CD4-positive, alpha-beta T cell treated with Interleukin-1 beta for 1 hour (primary cell): ENCODE measurements at regions not wholly inside any gene's neighbourhood (a gene's known extent, or its start where the extent isn't known, plus 50 kb on each side); places are given as distances from the start of the nearest gene placed in this dataset.
"Not testable (repeated sequence)": the region's sequence is repeated elsewhere in the genome, so short reads cannot be mapped to it uniquely, and the experiment has no call there.

Source experiments
- DNase-seq, 2 donors: peaks; one replicate each; pipeline ENCODE4 v3.0.0-alpha.2; 2020 to 2022

DNA sequence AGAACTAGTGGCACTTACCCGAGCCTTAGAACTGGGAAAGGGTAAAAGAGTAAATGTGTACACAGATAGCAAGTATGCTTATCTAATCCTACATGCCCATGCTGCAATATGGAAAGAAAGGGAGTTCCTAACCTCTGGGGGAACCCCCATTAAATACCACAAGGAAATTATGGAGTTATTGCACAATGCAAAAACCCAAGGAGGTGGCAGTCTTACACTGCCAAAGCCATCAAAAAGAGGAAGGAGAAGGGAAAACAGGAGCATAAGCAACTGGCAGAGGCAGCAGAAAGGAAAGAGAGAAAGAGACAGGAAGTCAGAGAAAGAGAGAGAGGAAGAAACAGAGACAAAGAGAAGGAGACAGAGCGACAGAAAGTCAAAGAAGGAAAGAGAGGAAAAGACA, 876.9 kb downstream of the XPNPEP1 start:
- DNase-seq = not testable (repeated sequence)

DNA sequence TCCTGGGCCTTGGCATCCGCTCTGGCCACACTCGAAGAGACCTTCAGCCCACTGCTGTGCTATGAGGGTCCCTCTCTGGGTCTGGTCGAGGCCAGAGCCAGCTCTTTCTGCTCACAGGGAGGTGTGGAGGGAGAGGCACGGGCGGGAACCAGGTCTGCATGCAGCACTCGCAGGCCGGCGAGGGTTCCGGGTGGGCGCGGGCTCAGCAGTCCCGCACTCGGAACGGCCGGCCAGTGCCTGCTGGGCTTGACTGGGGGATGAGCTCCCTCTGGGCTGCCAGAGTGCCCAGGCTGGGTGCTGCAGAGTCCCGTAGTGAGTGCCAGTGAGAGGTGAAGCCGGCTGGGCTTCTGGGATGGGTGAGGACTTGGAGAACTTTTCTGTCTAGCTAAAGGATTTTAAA, 882.7 kb downstream of the XPNPEP1 start:
- DNase-seq = no peak

DNA sequence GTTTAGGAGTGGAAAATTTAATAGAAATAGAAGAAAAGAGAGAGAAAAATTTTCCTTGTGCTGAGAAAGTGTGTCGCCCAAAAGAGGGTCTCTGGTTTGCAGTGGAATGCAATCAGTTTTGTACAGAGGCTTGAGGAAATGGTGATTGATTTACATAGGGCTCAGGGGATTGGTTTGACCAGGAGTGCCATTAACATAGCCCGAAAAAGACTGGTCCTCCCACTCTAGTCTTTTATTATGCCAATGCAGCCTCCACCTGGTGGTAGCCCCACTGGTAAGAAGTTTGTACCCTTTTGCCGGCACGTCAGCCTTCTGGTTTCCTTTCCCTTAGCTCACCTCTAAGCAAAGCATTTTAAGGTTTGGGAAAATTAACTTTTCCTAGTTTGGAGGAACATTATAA, 885.3 kb downstream of the XPNPEP1 start:
- no peak for DNase-seq

DNA sequence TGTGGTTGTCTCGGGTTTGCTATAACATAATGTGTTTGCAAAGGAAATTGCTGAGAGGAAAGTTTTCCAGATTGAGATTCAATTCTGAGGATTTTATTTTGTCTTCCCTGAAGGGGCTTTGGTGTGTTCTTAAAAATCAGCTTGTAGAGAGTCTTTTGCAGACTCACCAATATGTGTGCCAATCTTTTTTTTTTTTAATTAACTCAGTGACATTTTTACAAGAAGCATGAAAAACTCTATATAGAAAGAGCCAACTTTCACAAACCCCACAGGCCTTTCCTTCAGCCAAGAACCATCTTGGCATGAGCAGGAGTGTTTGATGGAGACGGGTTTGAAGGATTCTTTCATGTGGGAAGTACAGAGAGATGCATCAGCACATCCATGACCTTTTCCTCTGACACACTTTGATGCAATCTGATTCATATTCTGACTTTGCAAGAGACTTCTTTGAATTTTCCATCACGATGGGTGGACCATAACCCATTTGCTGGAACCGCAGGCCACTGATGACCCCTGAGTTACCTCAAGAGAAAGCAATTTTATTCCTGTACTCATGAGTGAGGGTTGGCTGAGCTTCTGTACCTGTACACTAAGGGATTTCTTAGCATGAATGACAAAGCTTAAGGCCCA, 892.6 kb downstream of the XPNPEP1 start:
- DNase-seq = no peak

DNA sequence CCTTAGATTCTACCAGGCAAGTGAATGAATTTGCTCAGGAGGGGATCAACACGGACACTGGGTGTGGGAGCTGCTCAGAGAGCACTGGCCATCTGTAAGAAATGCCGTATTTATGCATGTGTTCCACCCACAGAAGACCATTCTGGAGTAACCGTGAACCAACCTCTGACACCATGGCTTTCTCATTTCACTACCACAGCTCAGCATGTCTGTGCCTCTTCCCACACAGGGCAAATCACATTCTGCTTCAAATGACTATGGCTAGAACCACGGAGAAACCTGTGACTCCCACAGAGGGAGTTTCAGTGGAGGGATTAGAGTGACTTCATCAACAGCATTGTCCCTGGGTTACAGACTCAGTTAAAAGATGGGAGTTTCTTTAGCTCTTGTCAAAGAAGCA, 893.4 kb downstream of the XPNPEP1 start:
- no peak for DNase-seq

DNA sequence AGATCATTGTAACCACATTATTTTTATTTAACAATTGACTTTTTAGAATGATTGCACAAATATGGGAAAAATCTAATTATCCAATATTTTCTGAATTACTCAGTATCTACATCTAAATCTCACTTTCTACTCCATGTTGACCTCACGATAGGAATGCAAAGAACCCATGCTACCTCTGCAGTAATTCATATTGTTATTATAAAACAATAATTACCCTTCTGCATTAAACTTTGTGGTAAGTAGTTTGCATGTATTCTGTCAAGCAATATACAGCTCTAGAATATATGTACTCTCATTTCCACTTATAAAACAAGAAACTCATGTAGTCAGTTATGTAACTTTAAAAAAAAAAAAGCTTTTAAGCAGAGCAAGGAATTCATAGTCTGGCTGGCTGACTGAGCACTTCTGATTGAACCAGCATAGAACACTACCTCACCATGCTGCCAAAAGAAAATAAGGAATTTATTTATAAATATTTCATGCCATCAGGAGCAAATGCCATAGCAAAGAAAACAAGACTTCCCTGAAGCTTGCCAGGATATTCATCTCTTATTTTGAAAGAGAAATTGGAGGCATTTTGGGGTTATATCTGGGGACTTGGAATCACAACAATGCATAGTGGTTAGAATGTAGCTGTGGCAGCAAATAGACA, 895.7 kb downstream of the XPNPEP1 start:
- no peak for DNase-seq

DNA sequence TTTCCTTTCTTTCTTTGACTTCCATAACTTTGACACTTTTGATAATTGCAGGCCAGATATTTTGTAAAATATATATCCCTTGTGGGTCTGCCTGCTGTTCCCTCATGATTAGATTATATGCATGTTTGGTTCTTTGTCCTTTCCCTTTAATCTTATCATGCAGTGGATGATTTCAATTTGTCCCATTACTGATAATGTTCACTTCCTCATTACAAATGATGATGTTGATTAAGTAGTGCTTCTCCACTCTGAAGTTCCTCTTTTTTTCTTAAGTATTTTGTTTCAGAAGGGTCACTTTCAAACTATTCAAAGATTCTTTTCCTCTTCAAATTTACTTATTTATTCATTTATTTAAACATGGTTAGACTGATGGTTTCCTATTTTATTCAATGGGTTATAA, 898.1 kb downstream of the XPNPEP1 start:
- no peak for DNase-seq

DNA sequence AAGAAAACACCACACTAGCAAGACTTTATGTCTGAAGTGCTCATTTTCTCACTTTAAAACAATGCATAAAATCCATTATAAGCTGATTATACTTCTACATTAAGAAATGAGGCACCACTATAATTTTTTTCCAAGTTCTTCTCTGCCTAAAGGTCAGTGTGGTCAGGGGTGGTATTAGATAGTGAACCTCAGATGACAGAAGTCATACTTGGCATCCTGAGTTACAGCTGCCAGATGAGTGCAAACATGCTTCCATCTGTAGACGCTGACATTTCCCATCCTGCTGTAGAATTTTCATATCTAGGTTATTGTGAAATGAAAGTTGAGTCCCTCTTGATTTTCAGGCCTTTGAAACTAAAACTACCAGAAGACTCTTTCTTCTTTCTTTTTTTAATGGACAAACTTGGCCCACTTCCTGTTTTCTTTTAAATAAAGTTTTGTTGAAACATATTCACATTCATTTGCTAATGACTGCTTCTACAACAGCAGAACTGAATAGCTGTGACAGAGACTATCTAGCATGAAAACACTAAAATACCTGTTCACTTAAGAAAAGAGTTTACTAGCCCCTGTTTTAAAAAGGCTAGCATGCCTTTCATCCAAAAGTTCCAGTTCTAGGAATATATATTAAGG, 900.8 kb downstream of the XPNPEP1 start:
- no peak for DNase-seq

DNA sequence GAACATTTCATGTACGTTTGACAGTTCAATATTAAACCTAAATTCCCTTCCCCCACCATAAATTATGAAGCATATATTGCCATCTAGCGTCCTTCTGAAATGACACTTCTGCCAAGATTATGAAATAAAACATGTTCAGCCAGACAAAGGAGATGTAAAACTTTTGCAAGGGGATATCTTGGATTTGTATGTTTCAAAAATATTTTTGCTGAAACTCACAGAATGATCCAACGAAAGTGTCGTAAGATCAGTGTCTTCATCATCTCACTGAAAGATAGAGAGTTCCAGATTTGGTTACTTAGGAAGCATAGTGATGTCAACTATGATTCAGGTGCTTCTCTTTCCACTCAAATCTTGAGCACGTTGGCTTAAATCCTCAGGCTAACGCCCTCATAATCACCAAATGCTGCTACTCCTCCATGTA, 904.3 kb downstream of the XPNPEP1 start:
- DNase-seq = no peak

DNA sequence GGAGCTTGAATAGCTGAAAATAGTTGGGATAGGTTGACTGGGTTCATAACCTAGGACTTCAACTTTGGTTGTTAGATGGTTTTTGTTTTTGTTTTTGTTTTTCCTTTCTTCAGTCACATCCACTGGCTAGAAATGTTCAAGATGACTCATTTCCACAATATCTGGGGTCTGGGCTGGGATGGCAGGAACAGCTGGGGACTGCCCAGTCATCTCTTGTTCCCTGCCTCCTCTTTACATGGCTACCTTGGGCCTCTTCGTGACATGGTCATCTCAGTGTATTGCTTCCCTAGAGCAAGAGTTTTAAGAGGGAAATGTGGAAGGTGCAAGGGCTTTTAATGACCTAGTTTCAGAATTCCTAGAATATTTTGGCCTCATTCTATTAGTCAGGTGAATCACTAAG, 915.8 kb downstream of the XPNPEP1 start:
- no peak for DNase-seq

DNA sequence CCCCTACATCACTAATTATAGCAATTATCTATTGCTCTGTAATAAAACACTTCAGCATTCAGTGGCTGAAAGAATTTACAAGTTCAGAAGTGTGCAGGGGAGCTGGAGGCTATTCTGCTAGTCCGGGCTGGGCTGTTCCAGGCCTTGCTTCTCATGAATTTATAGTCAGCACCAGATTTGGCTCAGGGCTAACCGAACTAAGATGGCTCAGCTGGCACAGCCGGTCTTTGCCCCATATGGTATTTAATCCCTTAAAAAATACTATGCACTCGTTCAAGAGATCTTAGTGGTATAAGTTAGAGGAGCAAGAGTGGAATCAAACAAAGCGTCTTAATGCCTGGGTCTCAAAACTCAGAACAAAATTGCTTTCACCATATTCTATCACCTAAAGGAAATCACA, 932.9 kb downstream of the XPNPEP1 start:
- no peak for DNase-seq

DNA sequence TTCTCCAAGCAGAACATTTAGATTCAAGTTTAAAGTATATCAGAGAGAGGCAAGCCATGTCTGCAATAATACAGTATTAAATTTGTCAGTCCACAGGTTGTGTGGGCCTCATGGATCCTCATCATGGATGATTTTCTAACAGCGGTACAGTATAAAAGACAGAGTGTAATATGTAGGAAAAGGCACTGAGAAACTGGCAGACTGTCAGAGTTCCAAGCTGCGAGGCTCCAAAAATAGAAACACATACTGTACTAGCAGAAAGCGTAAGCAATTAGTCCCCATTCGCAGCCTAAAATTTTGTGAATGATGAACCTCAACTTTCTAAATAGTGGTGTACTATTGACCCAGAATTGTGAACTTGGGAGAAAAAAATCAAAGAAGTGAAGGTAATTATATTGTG, 933.3 kb downstream of the XPNPEP1 start:
- DNase-seq = no peak

DNA sequence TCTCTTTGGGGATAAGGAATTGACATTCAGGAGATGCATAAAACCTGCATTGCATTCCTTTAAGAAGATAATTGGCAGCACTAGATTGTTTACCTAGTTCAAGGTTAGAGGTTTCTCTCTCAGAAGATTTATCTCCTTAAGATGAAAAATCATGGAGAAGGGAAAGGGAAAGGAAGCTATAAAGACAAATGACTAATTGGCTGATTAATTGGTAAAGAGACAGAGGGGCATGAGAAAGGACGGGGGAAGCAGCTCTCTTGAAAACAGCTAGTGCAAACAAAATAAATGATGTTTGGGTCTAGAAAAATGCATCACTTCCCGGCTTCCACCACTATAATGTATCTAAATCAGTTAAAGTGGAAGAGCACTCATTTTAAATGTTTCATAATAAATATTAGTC, 941.2 kb downstream of the XPNPEP1 start:
- no peak for DNase-seq

DNA sequence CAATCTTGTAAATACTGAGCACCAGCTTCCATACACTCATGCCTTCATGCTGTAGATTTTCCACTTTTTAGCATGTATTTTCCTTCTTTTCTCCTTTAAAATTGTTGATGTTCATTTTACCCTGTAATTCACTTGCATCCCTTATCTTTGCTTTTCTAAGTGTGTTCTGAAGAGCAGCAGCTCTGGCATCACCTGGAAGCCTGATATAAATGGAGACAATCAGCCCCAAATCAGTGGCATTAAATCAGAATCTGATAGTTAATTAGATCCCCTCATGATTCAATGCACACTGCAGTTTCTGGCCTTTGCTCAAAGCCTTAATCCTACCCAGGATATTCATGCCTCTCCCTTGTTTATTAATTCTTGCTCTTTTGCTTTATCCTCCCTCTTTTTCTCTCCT, 942.4 kb downstream of the XPNPEP1 start:
- no peak for DNase-seq

DNA sequence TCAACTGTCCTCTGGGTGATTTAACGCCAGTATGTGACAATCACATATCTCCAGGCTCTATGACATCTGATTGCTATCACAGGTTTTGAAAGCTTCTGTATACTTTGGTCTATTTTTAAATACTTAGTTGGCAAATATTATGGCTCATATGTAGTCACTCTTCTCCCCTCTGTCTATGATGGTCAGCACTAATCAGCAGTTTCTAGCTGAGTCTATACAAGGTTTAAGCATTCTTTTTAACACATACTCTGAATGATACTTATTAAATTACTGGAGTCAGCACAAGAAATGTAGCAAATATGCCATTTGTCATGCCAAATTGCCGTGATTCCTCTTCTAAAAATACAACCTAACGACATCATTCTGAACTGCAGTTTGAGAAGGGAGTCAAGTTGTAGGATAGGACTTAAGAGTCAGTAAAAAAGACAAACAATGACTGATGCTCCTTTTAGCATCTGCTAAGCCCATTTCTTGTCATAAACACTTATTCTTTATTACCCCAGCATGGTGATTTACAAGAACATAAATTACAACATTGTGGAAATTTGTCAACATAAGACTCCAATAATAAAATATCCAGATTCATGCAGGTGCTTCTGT, 947.8 kb downstream of the XPNPEP1 start:
- no peak for DNase-seq

DNA sequence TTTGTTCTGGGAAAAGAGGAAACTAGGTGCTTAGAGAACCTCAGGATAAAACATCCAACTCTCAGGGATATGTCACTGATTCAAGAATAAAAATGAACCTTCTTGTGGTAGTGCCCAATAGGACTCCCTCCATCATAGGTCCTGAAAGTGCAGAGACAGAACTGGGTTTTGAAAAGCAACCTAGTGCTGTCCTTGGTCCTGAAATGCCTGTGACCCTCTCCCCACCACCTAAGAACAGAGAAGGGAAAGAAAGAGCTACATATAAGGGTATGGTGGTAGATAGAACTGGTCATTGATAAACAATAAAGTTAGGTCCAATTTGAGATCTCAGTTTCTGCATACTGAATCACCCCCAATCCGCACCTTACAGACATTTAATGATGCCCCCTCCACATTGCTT, 953.3 kb downstream of the XPNPEP1 start:
- no peak for DNase-seq

DNA sequence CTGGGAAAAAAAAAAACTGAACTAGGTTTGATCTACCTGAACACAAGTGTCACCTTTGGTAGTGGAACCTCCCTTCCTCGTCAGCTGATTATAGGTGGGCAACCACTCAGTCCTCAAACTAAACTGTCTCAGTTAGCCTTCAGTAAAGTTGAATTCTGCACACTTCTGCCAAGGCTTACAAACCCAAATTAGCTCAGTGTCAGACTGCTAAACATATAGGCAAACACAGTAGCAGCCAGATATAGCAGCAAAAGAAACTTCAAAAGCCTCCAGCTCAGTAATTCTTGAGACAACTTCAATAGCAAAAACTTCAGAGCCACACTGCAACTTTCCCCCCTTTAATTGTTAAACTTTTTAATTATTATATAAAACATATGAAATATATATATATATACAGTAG, 956.9 kb downstream of the XPNPEP1 start:
- DNase-seq = no peak

DNA sequence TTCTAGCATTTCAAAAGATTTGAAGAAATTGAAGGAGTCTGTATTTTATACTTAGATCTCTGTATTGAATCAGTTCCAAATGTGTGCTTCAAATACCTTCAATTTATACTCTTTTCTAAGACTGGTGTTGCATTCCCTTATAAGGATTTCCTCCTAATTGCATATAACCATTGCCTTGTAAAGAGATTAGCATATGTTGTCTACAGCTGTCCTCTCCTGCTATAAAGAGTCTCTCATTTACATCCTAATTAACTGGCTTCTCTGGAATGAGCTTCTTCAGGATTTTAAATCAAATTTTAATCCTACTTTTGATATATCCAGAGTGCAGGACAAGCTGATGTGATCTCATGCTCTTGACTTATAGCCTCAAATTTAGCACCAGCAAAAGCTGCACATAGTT, 957.3 kb downstream of the XPNPEP1 start:
- no peak for DNase-seq

DNA sequence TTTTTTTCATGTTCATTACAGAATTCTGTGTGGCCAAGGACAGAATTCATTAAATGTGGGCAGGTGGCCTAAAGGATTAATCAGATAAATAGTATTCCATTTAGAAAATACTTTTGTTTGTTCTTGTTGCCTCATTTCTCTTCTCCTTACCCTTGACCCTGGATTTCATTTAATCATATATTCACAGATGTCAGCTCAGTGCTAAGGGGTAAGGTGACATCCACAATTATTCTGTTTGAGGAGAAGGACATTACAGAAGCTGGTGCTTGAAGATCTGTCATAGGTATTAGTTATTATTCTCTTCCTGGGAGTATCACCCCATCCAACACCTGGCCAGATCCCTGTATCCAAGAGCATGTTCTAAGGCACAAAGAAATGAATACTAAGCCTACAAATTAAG, 961.1 kb downstream of the XPNPEP1 start:
- no peak for DNase-seq

DNA sequence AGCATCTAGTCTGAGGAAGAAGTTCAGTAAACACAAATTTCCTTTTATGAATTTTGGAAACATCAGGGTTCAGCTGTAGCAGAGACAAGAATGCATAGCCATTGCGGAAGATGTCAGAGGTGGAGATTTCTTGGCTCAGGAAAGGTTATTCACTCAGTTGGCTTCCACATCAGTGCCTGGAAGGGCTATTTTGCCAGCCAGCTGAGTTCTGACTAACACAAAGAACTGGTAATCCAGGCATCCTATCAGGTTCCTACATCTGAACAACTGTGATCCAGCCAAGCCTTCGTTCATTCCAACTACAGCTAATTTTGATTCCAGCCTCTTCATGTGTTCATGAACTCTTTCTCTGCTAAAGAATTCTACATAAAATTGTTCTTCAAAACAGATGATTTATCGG, 965.6 kb downstream of the XPNPEP1 start:
- no peak for DNase-seq

DNA sequence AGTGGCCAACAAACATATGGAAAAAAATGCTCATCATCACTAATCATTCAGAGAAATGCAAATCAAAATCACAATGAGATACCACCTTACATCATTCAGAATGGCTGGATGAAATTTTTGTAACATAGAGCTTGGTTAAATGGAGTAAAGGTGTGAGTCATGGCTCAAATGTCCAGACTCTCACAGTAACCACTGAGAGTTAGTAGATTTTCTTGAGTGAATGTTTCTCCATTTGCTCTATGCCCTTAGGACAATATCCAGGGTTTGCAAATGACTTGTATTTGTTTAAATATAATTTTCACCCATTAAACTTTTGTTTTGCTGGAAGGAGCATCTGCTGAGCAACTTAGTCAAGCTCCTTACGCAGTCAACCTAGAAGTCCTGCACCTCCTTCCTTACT, 967.2 kb downstream of the XPNPEP1 start:
- no peak for DNase-seq

DNA sequence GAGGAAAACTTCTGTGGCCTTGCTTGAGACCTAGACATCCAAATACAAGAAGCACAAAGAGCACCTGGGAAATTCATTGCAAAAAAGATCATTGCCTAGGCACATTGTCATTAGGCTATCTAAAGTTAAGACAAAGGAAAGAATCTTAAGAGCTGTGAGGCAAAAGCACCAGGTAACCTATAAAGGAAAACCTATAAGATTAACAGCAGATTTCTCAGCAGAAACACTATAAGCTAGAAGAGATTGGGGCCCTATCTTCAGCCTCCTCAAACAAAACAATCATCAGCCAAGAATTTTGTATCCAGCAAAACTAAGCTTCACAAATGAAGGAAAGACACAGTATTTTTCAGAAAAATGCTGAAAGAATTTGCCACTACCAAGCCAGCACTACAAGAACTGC, 1003.3 kb downstream of the XPNPEP1 start:
- not testable (repeated sequence) for DNase-seq

DNA sequence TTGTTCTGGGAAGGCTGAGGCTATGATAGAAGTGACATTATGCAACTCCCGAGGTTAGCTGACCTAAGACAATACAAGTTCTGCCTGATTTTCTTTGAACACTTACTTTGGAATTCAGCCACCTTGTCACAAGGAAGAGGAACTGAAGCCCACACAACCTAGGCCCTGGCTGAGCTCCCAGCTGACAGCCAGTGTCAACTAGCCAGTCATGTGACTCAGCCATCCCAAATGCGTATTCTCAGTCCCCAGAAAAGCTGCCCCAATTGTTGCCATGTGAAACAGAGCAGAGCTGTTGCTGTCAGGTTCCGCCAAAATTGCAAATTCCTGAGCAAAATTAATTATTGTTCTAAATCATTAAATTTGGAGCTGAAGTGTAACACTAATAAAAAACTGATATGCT, 1010.0 kb downstream of the XPNPEP1 start:
- DNase-seq = no peak

DNA sequence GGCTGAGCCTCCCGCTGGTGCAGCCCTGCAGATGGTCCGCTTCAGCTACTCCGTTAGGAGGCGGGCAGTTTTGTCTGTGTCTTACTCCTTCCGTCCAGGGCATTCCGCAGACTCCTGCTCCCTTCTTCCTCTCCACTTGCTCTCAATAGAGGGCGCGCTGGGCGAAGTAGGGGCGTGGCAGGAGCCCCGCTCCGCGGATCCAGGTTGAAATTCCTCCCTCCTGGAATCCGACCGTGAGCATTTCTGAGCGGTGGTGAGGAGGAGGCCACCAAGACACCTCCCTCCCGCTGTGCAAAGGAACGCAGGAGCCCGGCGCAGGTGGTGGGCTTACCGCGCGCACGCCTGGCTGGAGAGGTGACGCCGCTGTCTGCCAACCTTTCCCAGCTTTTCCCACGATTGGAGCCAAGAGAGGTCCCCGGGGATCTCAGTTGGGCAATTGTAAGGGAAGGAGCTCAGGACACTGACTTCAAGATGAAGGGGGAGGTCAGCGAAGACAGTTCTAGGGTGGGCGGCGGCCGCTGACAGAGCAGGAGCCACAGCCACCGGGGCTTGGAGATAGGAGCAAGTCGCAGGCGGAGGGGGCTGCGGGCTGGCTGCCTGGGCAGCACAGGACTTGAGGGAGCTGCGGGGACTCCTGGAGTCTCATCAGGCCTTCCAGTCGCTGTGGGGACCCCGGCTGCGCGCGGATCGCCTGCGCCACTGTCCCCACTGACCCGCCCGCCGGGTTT, 1011.3 kb downstream of the XPNPEP1 start:
- DNase-seq = no peak
